PC-9 (cell line): ENCODE measurements at regions not wholly inside any gene's neighbourhood (a gene's known extent, or its start where the extent isn't known, plus 50 kb on each side); places are given as distances from the start of the nearest gene placed in this dataset.

Experiments used
- BruUV-seq: library from RNA; stranded (reverse); fragments of 400-500 nt; replicated peaks from 2 replicates; lab custom pipeline; 2021; lab: Mats Ljungman, UMichigan
- CTCF ChIA-PET: fragments of 300-600 bp; sonication (Branson Sonifier 250); formaldehyde crosslinking; loops from one replicate; lab custom pipeline; 2022; ENCODE audit warnings: antibody characterized with exemption; lab: Charles Lee
- POLR2A ChIA-PET: fragments of 300-600 bp; sonication (Branson Sonifier 250); formaldehyde crosslinking; loops from one replicate; lab custom pipeline; 2022; ENCODE audit warnings: antibody characterized with exemption; ENCODE audit not compliant: unreplicated experiment; lab: Charles Lee
- DNase-seq, 2 experiments: peaks; one replicate each; pipeline versions ENCODE4 v3.0.0 to v3.0.0-alpha.2; 2015 to 2022; ENCODE audit warnings: mixed read lengths in 1 of 2
- H2AFZ ChIP-seq: fragments of 200-600 bp; sonication (generic); 2 replicates; pipeline ENCODE4 v1.8.1; 2017; ENCODE audit warnings: antibody characterized with exemption
- H3F3A ChIP-seq: fragments of 200-600 bp; sonication (generic); 2 replicates; pipeline ENCODE4 v1.8.1; 2017; ENCODE audit warnings: antibody characterized with exemption, mild to moderate bottlenecking, low read depth; ENCODE audit not compliant: insufficient read depth
- H3K27ac ChIP-seq: fragments of 200-600 bp; sonication (generic); 2 replicates; pipeline ENCODE4 v1.6.1; 2016; ENCODE audit warnings: mixed run types
- H3K27me3 ChIP-seq: fragments of 200-600 bp; sonication (generic); 2 replicates; pipeline ENCODE4 v1.6.1; 2016; ENCODE audit warnings: low read depth, mixed run types; ENCODE audit not compliant: insufficient read depth
- H3K36me3 ChIP-seq: fragments of 200-600 bp; sonication (generic); 2 replicates; pipeline ENCODE4 v1.6.1; 2016; ENCODE audit warnings: low read depth, mixed run types
- H3K4me1 ChIP-seq: fragments of 200-600 bp; sonication (generic); replicated peaks from 2 replicates; pipeline ENCODE4 v1.6.1; 2016; ENCODE audit warnings: mixed run types; ENCODE audit not compliant: insufficient read depth
- H3K4me2 ChIP-seq: fragments of 200-600 bp; sonication (generic); 2 replicates; pipeline ENCODE4 v1.6.1; 2017; ENCODE audit warnings: mixed run types
- H3K4me3 ChIP-seq: fragments of 200-600 bp; sonication (generic); 2 replicates; pipeline ENCODE4 v1.6.1; 2016; ENCODE audit warnings: mixed run types
- H3K79me2 ChIP-seq: fragments of 200-600 bp; sonication (generic); 2 replicates; pipeline ENCODE4 v1.6.1; 2017; ENCODE audit warnings: low read depth, mixed run types
- H3K9me2 ChIP-seq: fragments of 200-600 bp; sonication (generic); 2 replicates; pipeline ENCODE4 v1.8.1; 2017; ENCODE audit warnings: mild to moderate bottlenecking; ENCODE audit not compliant: insufficient read depth
- H3K9me3 ChIP-seq: fragments of 200-600 bp; sonication (generic); 2 replicates; pipeline ENCODE4 v1.8.1; 2016; ENCODE audit warnings: low read depth; ENCODE audit not compliant: insufficient read depth
- H4K20me1 ChIP-seq: fragments of 200-600 bp; sonication (generic); 2 replicates; pipeline ENCODE4 v1.8.1; 2017; ENCODE audit not compliant: insufficient read depth
- CTCF ChIP-seq: fragments of 200-600 bp; sonication (generic); conservative IDR thresholded peaks from 2 replicates; pipeline ENCODE4 v1.6.1; 2017; ENCODE audit warnings: mixed run types, antibody characterized with exemption, mild to moderate bottlenecking, moderate library complexity
- EZH2 ChIP-seq: fragments of 200-600 bp; sonication (generic); IDR thresholded peaks from 2 replicates; pipeline ENCODE4 v1.8.0; 2017; ENCODE audit warnings: antibody characterized with exemption, low read depth
- intact Hi-C: fragments of 100-400 bp; cut with micrococcal nuclease; formaldehyde crosslinking; loops from one replicate; pipeline ENCODE4 v1.10.0; 2022; ENCODE audit not compliant: unreplicated experiment

GRCh38 chr4:85420831-85421230 is 54.1 kb upstream of the ARHGAP24 start:
- Histone ChIP-seq H3K4me3 (no peak overlapping the region), H3K27ac (no peak overlapping the region), H3F3A (no peaks in the 10 kb centered on the region), H4K20me1 (no peaks in the 10 kb centered on the region), H3K4me2 (no peak overlapping the region), H3K36me3 (no peaks in the 10 kb centered on the region), H3K9me3 (no peaks in the 10 kb centered on the region), H3K79me2 (no peaks in the 10 kb centered on the region), H3K4me1 (no peaks in the 10 kb centered on the region), H2AFZ (no peak overlapping the region), H3K9me2 (no peaks in the 10 kb centered on the region), H3K27me3 (no peaks in the 10 kb centered on the region)
- ChIA-PET POLR2A (no interaction called here), CTCF (no interaction called here)
- no peak for DNase-seq
- BruUV-seq: no TSS peak
- TF ChIP-seq EZH2 (no peak), CTCF (no peak)
- intact Hi-C loops: no loop called here

DNA sequence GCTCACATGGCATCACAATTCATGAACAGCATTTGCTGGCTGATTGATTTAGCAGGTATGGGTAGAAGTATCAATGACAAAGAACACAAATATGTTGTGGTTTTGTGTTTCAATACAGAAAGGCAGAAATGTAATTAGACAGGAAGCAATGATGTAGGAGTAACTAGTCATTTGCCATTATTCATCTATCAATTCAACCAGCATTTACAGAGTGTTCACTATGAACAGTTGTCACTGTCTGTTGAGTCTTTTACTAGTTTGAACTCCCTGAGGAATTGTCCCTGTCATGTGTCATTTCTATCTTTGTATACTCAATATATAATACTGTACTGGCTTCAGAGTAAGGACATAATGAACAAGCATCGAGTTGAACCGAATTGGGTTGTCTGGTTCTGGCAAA is 51.5 kb upstream of the ARHGAP24 start:
- Histone ChIP-seq H3K36me3 (no peaks in the 10 kb centered on the region), H3K4me2 (no peak overlapping the region), H3K27me3 (no peaks in the 10 kb centered on the region), H4K20me1 (no peaks in the 10 kb centered on the region), H3K79me2 (no peaks in the 10 kb centered on the region), H3K4me3 (no peak overlapping the region), H3K9me3 (no peaks in the 10 kb centered on the region), H3F3A (no peaks in the 10 kb centered on the region), H3K9me2 (no peaks in the 10 kb centered on the region), H2AFZ (no peak overlapping the region), H3K4me1 (no peaks in the 10 kb centered on the region), H3K27ac (no peak overlapping the region)
- no TSS peak for BruUV-seq
- ChIA-PET CTCF (no interaction called here), POLR2A (no interaction called here)
- no peak for TF ChIP-seq EZH2
- TF ChIP-seq CTCF: no peak
- intact Hi-C loops: no loop called here
- peak in 1 of 2 experiments; percentile 38 for DNase-seq
